ENCODE measurements at regions not wholly inside any gene's neighbourhood (a gene's known extent, or its start where the extent isn't known, plus 50 kb on each side); places are given as distances from the start of the nearest gene placed in this dataset. TPM values are rescaled to one million over a fixed set of nuclear protein-coding genes. Genes with fewer than 3 reads are reported as not detected.

GRCh38 chrX:108795240-108795639, 58.9 kb upstream of the IRS4 start:
- no peak overlapping the region for H3K9ac ChIP-seq
- H3K9me2 ChIP-seq (ENCODE audit: insufficient read depth) = no peaks in the 10 kb centered on the region
- TF ChIP-seq EZH2 (IDR thresholded peaks at IDR 0.05; ENCODE audit: insufficient read depth, poor library complexity, severe bottlenecking) = no peak
- no peak for TF ChIP-seq EZH2phosphoT487 (IDR thresholded peaks at IDR 0.05; ENCODE audit: insufficient read depth, low read depth)
- in situ Hi-C loops (cut with MboI) = no loop called here
- H3K4me2 ChIP-seq (ENCODE audit: unreplicated experiment) = no peak overlapping the region
- no peak overlapping the region for H3K4me3 ChIP-seq
- H3F3A ChIP-seq (ENCODE audit: insufficient read depth) = no peaks in the 10 kb centered on the region
- no peaks in the 10 kb centered on the region for H3K9me3 ChIP-seq (ENCODE audit: low read depth)
- no peaks in the 10 kb centered on the region for H3K4me1 ChIP-seq (ENCODE audit: insufficient read depth)
- 39 to 49% methylated on average over 3 of the region's 3 CpGs for WGBS, 2 experiments (ENCODE audit: low coverage in 1 of 2, low lambda C conversion rate in 2 of 2, missing lambda C conversion rate in 2 of 2)
- no peaks in the 10 kb centered on the region for H4K20me1 ChIP-seq (ENCODE audit: insufficient read depth)
- H3K79me2 ChIP-seq (ENCODE audit: insufficient read depth) = no peaks in the 10 kb centered on the region
- no peak overlapping the region for H3K27ac ChIP-seq
- no peak for DNase-seq
- H3K27me3 ChIP-seq (replicated peaks; ENCODE audit: insufficient read depth) = no peaks in the 10 kb centered on the region
- no peak overlapping the region for H2AFZ ChIP-seq
- H3K36me3 ChIP-seq (ENCODE audit: low read depth) = no peaks in the 10 kb centered on the region

Small RNAs in the stretch of these regions (microRNA-seq; reads per million reads assigned to microRNA genes)
- gene MIR6087 (ENCODE audit: borderline number of aligned reads) = 3.1 reads per million

Small RNAs in the stretch of these regions (small RNA-seq; reads per million reads assigned to genes)
- gene MIR6087 (ENCODE audit: low read depth, low replicate concordance) (0.74 reads per million, percentile 25 among the genes with 10 or more reads in this experiment), gene RNU6-309P (ENCODE audit: low read depth, low replicate concordance) (not detected)

Data from GM23248 (cell line).